Liver (tissue), 8 donors: ENCODE measurements at regions not wholly inside any gene's neighbourhood (a gene's known extent, or its start where the extent isn't known, plus 50 kb on each side); places are given as distances from the start of the nearest gene placed in this dataset.

Experiments
- DNase-seq: peaks from one replicate; pipeline ENCODE4 v3.0.0-alpha.2; 2017; ENCODE audit warnings: low spot score
- H3K27ac ChIP-seq, 2 donors: one replicate each; pipeline ENCODE4 v1.7.0; 2013; ENCODE audit warnings: inconsistent platforms in 2 of 2, low read length in 2 of 2, control low read depth in 1 of 2, low read depth in 1 of 2, mild to moderate bottlenecking in 1 of 2
- H3K27me3 ChIP-seq, 4 donors: one replicate each; pipeline versions ENCODE4 v1.6.1 to v1.7.0; 2013; ENCODE audit warnings: low read length in 3 of 4, inconsistent platforms in 1 of 4, mild to moderate bottlenecking in 1 of 4, moderate library complexity in 1 of 4; ENCODE audit not compliant: control insufficient read depth in 4 of 4, insufficient read depth in 4 of 4
- H3K36me3 ChIP-seq, 4 donors: one replicate each; pipeline versions ENCODE4 v1.6.1 to v1.7.0; 2013; ENCODE audit warnings: low read length in 3 of 4, mild to moderate bottlenecking in 3 of 4, low read depth in 1 of 4, moderate library complexity in 1 of 4; ENCODE audit not compliant: control insufficient read depth in 4 of 4, insufficient read depth in 3 of 4
- H3K4me1 ChIP-seq, 4 donors: one replicate each; pipeline versions ENCODE4 v1.6.1 to v1.7.0; 2013; ENCODE audit warnings: low read length in 3 of 4, mild to moderate bottlenecking in 3 of 4, moderate library complexity in 1 of 4; ENCODE audit not compliant: control insufficient read depth in 4 of 4, insufficient read depth in 4 of 4
- H3K4me3 ChIP-seq, 3 donors: one replicate each; pipeline versions ENCODE4 v1.6.1 to v1.7.0; 2013; ENCODE audit warnings: low read length in 3 of 3, control low read depth in 1 of 3, low read depth in 1 of 3, mild to moderate bottlenecking in 1 of 3
- H3K9ac ChIP-seq, 2 donors: one replicate each; pipeline ENCODE4 v1.7.0; 2013; ENCODE audit warnings: low read length in 2 of 2, mild to moderate bottlenecking in 2 of 2, moderate library complexity in 2 of 2, control low read depth in 1 of 2, low read depth in 1 of 2
- H3K9me3 ChIP-seq, 4 donors: one replicate each; pipeline versions ENCODE4 v1.6.1 to v1.7.0; 2013; ENCODE audit warnings: low read length in 3 of 4; ENCODE audit not compliant: control insufficient read depth in 4 of 4
- EGR1 ChIP-seq, 2 donors: IDR thresholded peaks; 2 replicates each; pipeline ENCODE4 v1.6.1; 2016 to 2018; ENCODE audit warnings: antibody characterized with exemption in 2 of 2, low read depth in 2 of 2
- FOXA1 ChIP-seq: IDR thresholded peaks from 2 replicates; pipeline ENCODE4 v1.6.1; 2016; ENCODE audit warnings: antibody characterized with exemption
- FOXA2 ChIP-seq: IDR thresholded peaks from 2 replicates; pipeline ENCODE4 v1.6.1; 2016; ENCODE audit warnings: antibody characterized with exemption
- GABPA ChIP-seq, 2 donors: IDR thresholded peaks in 1 of 2; conservative IDR thresholded peaks in 1 of 2; 2 replicates each; pipeline ENCODE4 v1.6.1; 2016; ENCODE audit warnings: antibody characterized with exemption in 2 of 2, mild to moderate bottlenecking in 1 of 2, moderate library complexity in 1 of 2
- HNF4A ChIP-seq, 2 donors: conservative IDR thresholded peaks; 2 replicates each; pipeline ENCODE4 v1.6.1; 2016; ENCODE audit warnings: antibody characterized with exemption in 2 of 2, mild to moderate bottlenecking in 2 of 2
- HNF4G ChIP-seq: IDR thresholded peaks from 2 replicates; pipeline ENCODE4 v1.6.1; 2016; ENCODE audit warnings: antibody characterized with exemption
- JUND ChIP-seq, 2 donors: IDR thresholded peaks; 2 replicates each; pipeline ENCODE4 v1.6.1; 2016; ENCODE audit warnings: antibody characterized with exemption in 2 of 2
- NR2F2 ChIP-seq: IDR thresholded peaks from 2 replicates; pipeline ENCODE4 v1.6.1; 2016; ENCODE audit warnings: antibody characterized with exemption
- RAD21 ChIP-seq, 2 donors: IDR thresholded peaks; 2 replicates each; pipeline ENCODE4 v1.6.1; 2016; ENCODE audit warnings: antibody characterized with exemption in 2 of 2, mild to moderate bottlenecking in 2 of 2
- RXRA ChIP-seq, 2 donors: IDR thresholded peaks; 2 replicates each; pipeline ENCODE4 v1.6.1; 2017 to 2018; ENCODE audit warnings: antibody characterized with exemption in 2 of 2, mild to moderate bottlenecking in 1 of 2
- SP1 ChIP-seq: IDR thresholded peaks from 2 replicates; pipeline ENCODE4 v1.6.1; 2018; ENCODE audit warnings: antibody characterized with exemption, mild to moderate bottlenecking
- TAF1 ChIP-seq: conservative IDR thresholded peaks from 2 replicates; pipeline ENCODE4 v1.6.1; 2016; ENCODE audit warnings: antibody characterized with exemption, mild to moderate bottlenecking
- YY1 ChIP-seq: IDR thresholded peaks from 2 replicates; pipeline ENCODE4 v1.6.1; 2016; ENCODE audit warnings: antibody characterized with exemption, mild to moderate bottlenecking
- WGBS: extraction: QIAGEN DNeasy Blood & Tissue Kit; methylation state at CpG from one replicate; pipeline ENCODE4 v1.1.7; 2013; 5-methylcytosine and 5-hydroxymethylcytosine counted together
- TF ChIP-seq, protein P1 (sequence below): IDR thresholded peaks from 2 replicates; pipeline ENCODE4 v1.6.1; 2016; ENCODE audit warnings: antibody characterized with exemption
- TF ChIP-seq, protein P2 (sequence below): fragments of 150-350 bp; IDR thresholded peaks from 2 replicates; pipeline ENCODE4 v1.5.1; 2017; ENCODE audit warnings: improper control_type of control experiment, low read depth, low read length; ENCODE audit not compliant: missing input control
- TF ChIP-seq, protein P3 (sequence below): IDR thresholded peaks from 2 replicates; pipeline ENCODE4 v1.6.1; 2016; ENCODE audit warnings: antibody characterized with exemption, mild to moderate bottlenecking
- donor health status: healthy.
- donor health status: healthy.
- donor health status: healthy.
- donor health status: healthy.
- donor health status: healthy.

DNA sequence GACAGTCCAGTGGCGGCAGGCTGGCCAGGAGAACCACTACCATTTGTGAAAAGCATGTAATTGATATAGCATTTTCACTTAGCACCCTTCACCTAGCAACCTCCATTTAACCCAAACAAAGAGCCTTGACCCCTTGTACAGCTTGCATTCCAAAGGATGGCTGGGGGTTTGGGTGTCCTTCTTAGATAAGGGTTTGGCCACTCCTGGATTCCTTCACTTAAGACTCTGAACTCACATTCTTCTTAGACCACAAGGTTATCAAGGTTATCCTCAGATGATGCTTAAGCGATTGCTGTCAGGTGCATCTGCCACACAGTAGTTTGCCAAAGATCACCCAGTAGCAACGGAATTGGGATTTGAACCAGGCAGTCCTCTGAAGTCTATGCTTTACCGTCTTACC, 102.8 kb downstream of the ZNF664 start:
- H3K9ac ChIP-seq, result no peak overlapping the region
- TF ChIP-seq YY1, result no peak
- TF ChIP-seq, protein P1, sequence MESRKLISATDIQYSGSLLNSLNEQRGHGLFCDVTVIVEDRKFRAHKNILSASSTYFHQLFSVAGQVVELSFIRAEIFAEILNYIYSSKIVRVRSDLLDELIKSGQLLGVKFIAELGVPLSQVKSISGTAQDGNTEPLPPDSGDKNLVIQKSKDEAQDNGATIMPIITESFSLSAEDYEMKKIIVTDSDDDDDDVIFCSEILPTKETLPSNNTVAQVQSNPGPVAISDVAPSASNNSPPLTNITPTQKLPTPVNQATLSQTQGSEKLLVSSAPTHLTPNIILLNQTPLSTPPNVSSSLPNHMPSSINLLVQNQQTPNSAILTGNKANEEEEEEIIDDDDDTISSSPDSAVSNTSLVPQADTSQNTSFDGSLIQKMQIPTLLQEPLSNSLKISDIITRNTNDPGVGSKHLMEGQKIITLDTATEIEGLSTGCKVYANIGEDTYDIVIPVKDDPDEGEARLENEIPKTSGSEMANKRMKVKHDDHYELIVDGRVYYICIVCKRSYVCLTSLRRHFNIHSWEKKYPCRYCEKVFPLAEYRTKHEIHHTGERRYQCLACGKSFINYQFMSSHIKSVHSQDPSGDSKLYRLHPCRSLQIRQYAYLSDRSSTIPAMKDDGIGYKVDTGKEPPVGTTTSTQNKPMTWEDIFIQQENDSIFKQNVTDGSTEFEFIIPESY, result no peak
- no peak for TF ChIP-seq EGR1 (IDR thresholded peaks at IDR 0.05; ENCODE audit: low read depth in 2 of 2)
- TF ChIP-seq HNF4A (conservative IDR thresholded peaks at IDR 0.05), result no peak
- TF ChIP-seq, protein P2, sequence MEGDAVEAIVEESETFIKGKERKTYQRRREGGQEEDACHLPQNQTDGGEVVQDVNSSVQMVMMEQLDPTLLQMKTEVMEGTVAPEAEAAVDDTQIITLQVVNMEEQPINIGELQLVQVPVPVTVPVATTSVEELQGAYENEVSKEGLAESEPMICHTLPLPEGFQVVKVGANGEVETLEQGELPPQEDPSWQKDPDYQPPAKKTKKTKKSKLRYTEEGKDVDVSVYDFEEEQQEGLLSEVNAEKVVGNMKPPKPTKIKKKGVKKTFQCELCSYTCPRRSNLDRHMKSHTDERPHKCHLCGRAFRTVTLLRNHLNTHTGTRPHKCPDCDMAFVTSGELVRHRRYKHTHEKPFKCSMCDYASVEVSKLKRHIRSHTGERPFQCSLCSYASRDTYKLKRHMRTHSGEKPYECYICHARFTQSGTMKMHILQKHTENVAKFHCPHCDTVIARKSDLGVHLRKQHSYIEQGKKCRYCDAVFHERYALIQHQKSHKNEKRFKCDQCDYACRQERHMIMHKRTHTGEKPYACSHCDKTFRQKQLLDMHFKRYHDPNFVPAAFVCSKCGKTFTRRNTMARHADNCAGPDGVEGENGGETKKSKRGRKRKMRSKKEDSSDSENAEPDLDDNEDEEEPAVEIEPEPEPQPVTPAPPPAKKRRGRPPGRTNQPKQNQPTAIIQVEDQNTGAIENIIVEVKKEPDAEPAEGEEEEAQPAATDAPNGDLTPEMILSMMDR, result no peak
- TF ChIP-seq HNF4G, result no peak
- no peak for TF ChIP-seq FOXA2
- TF ChIP-seq SP1, result no peak
- no peak for TF ChIP-seq RAD21 (IDR thresholded peaks at IDR 0.05)
- no peak for TF ChIP-seq TAF1
- TF ChIP-seq GABPA (IDR thresholded peaks at IDR 0.05 in 1 of 2, conservative IDR thresholded peaks at IDR 0.05 in 1 of 2), result no peak
- TF ChIP-seq, protein P3, sequence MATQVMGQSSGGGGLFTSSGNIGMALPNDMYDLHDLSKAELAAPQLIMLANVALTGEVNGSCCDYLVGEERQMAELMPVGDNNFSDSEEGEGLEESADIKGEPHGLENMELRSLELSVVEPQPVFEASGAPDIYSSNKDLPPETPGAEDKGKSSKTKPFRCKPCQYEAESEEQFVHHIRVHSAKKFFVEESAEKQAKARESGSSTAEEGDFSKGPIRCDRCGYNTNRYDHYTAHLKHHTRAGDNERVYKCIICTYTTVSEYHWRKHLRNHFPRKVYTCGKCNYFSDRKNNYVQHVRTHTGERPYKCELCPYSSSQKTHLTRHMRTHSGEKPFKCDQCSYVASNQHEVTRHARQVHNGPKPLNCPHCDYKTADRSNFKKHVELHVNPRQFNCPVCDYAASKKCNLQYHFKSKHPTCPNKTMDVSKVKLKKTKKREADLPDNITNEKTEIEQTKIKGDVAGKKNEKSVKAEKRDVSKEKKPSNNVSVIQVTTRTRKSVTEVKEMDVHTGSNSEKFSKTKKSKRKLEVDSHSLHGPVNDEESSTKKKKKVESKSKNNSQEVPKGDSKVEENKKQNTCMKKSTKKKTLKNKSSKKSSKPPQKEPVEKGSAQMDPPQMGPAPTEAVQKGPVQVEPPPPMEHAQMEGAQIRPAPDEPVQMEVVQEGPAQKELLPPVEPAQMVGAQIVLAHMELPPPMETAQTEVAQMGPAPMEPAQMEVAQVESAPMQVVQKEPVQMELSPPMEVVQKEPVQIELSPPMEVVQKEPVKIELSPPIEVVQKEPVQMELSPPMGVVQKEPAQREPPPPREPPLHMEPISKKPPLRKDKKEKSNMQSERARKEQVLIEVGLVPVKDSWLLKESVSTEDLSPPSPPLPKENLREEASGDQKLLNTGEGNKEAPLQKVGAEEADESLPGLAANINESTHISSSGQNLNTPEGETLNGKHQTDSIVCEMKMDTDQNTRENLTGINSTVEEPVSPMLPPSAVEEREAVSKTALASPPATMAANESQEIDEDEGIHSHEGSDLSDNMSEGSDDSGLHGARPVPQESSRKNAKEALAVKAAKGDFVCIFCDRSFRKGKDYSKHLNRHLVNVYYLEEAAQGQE, result no peak
- TF ChIP-seq RXRA (IDR thresholded peaks at IDR 0.05), result no peak
- no peak for TF ChIP-seq JUND (IDR thresholded peaks at IDR 0.05)
- TF ChIP-seq NR2F2, result no peak
- no peak overlapping the region for H3K4me3 ChIP-seq
- no peaks in the 10 kb centered on the region for H3K4me1 ChIP-seq
- no peaks in the 10 kb centered on the region for H3K9me3 ChIP-seq
- 89% methylated on average over 4 of the region's 4 CpGs for WGBS
- no peak overlapping the region for H3K27ac ChIP-seq
- no peaks in the 10 kb centered on the region for H3K36me3 ChIP-seq
- no peaks in the 10 kb centered on the region for H3K27me3 ChIP-seq
- DNase-seq, result no peak

DNA sequence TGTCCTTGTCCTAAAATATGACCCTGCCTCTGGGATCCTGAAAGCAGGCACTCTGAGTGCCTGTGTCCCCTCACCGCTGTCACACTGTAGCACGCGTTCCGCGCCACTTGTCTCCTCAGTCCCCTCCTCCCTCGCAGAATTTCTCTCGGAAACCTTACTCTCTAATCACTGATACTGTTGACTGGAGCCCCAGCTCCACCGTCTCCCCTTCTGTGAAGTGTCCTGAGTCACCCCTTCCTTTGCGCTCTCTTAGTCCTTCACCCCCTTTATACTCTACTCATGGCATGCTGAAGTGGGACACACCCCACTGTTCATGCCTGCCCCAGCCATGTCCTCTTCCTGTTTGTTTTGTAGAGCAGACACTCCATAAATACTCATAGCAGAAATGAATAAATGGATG, 104.7 kb downstream of the ZNF664 start:
- no peak overlapping the region for H3K4me3 ChIP-seq
- H3K9me3 ChIP-seq, result no peaks in the 10 kb centered on the region
- no peak for DNase-seq
- no peaks in the 10 kb centered on the region for H3K27me3 ChIP-seq
- H3K4me1 ChIP-seq, result no peaks in the 10 kb centered on the region
- WGBS, result 95% methylated on average over 9 of the region's 9 CpGs
- H3K27ac ChIP-seq, result no peak overlapping the region
- TF ChIP-seq RAD21 (IDR thresholded peaks at IDR 0.05), result no peak
- TF ChIP-seq, protein P3, result no peak
- TF ChIP-seq FOXA1, result no peak
- no peak for TF ChIP-seq NR2F2
- H3K9ac ChIP-seq, result no peak overlapping the region
- H3K36me3 ChIP-seq, result no peaks in the 10 kb centered on the region
